ENCODE measurements at regions not wholly inside any gene's neighbourhood (a gene's known extent, or its start where the extent isn't known, plus 50 kb on each side); places are given as distances from the start of the nearest gene placed in this dataset.

DNA sequence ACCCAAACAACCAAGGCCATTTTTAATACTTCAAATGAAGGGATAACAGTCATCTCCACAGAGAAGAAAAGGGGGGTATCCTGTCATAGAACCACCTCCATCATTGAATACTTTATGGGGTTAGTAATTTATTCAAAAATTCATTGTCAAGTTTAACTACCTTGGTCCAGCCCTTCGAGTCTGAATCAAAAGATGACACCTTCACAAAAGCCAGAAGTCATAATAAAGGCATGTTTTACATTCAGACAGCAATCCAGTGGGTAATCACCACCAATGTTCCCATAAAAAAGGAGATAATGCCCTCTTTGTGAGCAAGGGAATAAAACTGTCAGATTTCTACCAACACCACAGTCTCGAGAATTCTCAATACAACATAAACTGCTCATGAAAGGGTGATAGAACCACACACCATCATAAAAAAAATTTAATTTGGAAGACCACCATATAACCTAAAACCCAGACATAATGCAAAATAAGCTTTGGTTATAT lies 145.6 kb upstream of the ZBTB20 start:
- TF ChIP-seq, protein P1, sequence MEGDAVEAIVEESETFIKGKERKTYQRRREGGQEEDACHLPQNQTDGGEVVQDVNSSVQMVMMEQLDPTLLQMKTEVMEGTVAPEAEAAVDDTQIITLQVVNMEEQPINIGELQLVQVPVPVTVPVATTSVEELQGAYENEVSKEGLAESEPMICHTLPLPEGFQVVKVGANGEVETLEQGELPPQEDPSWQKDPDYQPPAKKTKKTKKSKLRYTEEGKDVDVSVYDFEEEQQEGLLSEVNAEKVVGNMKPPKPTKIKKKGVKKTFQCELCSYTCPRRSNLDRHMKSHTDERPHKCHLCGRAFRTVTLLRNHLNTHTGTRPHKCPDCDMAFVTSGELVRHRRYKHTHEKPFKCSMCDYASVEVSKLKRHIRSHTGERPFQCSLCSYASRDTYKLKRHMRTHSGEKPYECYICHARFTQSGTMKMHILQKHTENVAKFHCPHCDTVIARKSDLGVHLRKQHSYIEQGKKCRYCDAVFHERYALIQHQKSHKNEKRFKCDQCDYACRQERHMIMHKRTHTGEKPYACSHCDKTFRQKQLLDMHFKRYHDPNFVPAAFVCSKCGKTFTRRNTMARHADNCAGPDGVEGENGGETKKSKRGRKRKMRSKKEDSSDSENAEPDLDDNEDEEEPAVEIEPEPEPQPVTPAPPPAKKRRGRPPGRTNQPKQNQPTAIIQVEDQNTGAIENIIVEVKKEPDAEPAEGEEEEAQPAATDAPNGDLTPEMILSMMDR (conservative IDR thresholded peaks at IDR 0.05; ENCODE audit: low read depth, low read length) = no peak
- TF ChIP-seq EZH2 (IDR thresholded peaks at IDR 0.05; ENCODE audit: borderline replicate concordance, low read depth, low read length, poor library complexity, severe bottlenecking) = no peak

All from A673 (cell line).